ENCODE measurements at regions not wholly inside any gene's neighbourhood (a gene's known extent, or its start where the extent isn't known, plus 50 kb on each side); places are given as distances from the start of the nearest gene placed in this dataset.

- H3K27me3 ChIP-seq (ENCODE audit: control insufficient read depth, insufficient read depth, low read length), result no peaks in the 10 kb centered on the region
Observed at GRCh38 chr22:48709976-48710375, 1117.7 kb downstream of the BRD1 start.

GRCh38 chr22:48709453-48709852 is 1118.2 kb downstream of the BRD1 start:
- no peak for DNase-seq (ENCODE audit: low read depth)
- no peaks in the 10 kb centered on the region for H3K27me3 ChIP-seq (ENCODE audit: control insufficient read depth, insufficient read depth, low read length)
- no peaks in the 10 kb centered on the region for H3K36me3 ChIP-seq (ENCODE audit: control insufficient read depth, insufficient read depth, low read length)
- TF ChIP-seq CTCF (IDR thresholded peaks at IDR 0.05; ENCODE audit: insufficient read depth, low read length, severe bottlenecking), result no peak
- H3K4me3 ChIP-seq (ENCODE audit: low read depth, low read length), result no peak overlapping the region
- FAIRE-seq, result no peak

More at GRCh38 chr22:48709976-48710375, 1117.7 kb downstream of the BRD1 start:
- no peak overlapping the region for H3K4me3 ChIP-seq (ENCODE audit: low read depth, low read length)
- no peak for TF ChIP-seq CTCF (IDR thresholded peaks at IDR 0.05; ENCODE audit: insufficient read depth, low read length, severe bottlenecking)
- no peaks in the 10 kb centered on the region for H3K36me3 ChIP-seq (ENCODE audit: control insufficient read depth, insufficient read depth, low read length)
- no peak for FAIRE-seq
- no peak for DNase-seq (ENCODE audit: low read depth)

DNA sequence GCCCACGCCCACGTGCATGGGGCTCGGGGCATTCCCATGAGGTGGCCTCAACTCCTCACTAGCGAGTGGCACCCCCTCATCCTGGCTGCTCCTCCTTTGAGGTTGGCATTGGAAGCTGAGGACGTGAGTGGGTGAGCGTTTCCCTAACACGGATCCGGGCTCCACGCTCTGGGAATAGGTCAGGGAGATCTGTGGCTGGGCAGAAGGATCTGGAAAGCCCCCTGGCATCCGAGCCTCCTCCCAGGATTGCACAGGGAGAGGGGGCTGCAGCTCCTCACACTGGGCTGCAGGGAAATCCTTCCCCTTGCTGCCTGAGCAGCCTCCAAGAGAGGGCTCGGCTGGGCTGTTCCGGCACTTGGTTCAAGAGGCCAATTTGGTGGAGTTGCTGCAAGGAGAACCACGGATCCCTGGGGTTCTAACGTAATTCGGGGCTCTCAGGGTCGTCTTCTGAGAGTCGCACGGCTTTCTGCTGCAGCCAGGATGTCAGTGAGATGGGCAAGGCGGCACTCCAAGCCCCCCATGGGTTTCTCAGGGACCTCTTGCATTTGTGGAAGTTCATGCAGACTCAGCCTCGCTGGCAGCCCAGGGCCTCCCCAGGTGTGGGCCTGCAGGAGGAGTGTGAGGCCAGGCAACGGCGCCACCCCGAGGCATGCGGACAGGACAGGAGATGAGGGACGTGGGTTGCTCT is 1119.0 kb downstream of the BRD1 start:
- TF ChIP-seq CTCF (IDR thresholded peaks at IDR 0.05; ENCODE audit: insufficient read depth, low read length, severe bottlenecking), result no peak
- Histone ChIP-seq H3K36me3 (ENCODE audit: control insufficient read depth, insufficient read depth, low read length) (no peaks in the 10 kb centered on the region), H3K4me3 (ENCODE audit: low read depth, low read length) (no peak overlapping the region), H3K27me3 (ENCODE audit: control insufficient read depth, insufficient read depth, low read length) (no peaks in the 10 kb centered on the region)
- FAIRE-seq (no peak), DNase-seq (ENCODE audit: low read depth) (no peak)

GRCh38 chr22:48707763-48708557 is 1119.7 kb downstream of the BRD1 start:
- H3K36me3 ChIP-seq (ENCODE audit: control insufficient read depth, insufficient read depth, low read length), result no peaks in the 10 kb centered on the region
- H3K27me3 ChIP-seq (ENCODE audit: control insufficient read depth, insufficient read depth, low read length), result no peaks in the 10 kb centered on the region
- H3K4me3 ChIP-seq (ENCODE audit: low read depth, low read length), result no peak overlapping the region
- TF ChIP-seq CTCF (IDR thresholded peaks at IDR 0.05; ENCODE audit: insufficient read depth, low read length, severe bottlenecking), result no peak
- no peak for FAIRE-seq
- no peak for DNase-seq (ENCODE audit: low read depth)

- no peaks in the 10 kb centered on the region for H3K36me3 ChIP-seq (ENCODE audit: control insufficient read depth, insufficient read depth, low read length)
- DNase-seq (ENCODE audit: low read depth) (no peak), FAIRE-seq (no peak)
- H3K27me3 ChIP-seq (ENCODE audit: control insufficient read depth, insufficient read depth, low read length), result no peaks in the 10 kb centered on the region
- no peak for TF ChIP-seq CTCF (IDR thresholded peaks at IDR 0.05; ENCODE audit: insufficient read depth, low read length, severe bottlenecking)
- H3K4me3 ChIP-seq (ENCODE audit: low read depth, low read length), result no peak overlapping the region
Observed at GRCh38 chr22:48706934-48707762, 1120.5 kb downstream of the BRD1 start.

Data from bronchial epithelial cell (primary cell).